Body of pancreas (tissue), 4 donors: ENCODE measurements at regions not wholly inside any gene's neighbourhood (a gene's known extent, or its start where the extent isn't known, plus 50 kb on each side); places are given as distances from the start of the nearest gene placed in this dataset.

Experiments
- ATAC-seq: fragments of 150-250 bp; one replicate; pipeline ENCODE4 v1.9.1; 2016
- DNase-seq, 4 donors: peaks; one replicate each; pipeline ENCODE4 v3.0.0-alpha.2; 2019
- H3K27ac ChIP-seq, 4 donors: fragments of 200-600 bp; sonication (generic); 1 replicate in 3 of 4; 2 replicates in 1 of 4; pipeline versions ENCODE4 v1.5.1 to v1.6.1; 2016 to 2019; ENCODE audit warnings: mild to moderate bottlenecking in 1 of 4, mixed read lengths in 1 of 4, moderate library complexity in 1 of 4
- H3K27me3 ChIP-seq, 2 donors: fragments of 200-600 bp; sonication (generic); one replicate each; pipeline ENCODE4 v1.6.0; 2016; ENCODE audit warnings: mild to moderate bottlenecking in 1 of 2
- H3K36me3 ChIP-seq, 2 donors: fragments of 200-600 bp; sonication (generic); replicated peaks in 1 of 2; 2 replicates each; pipeline ENCODE4 v1.5.1; 2016; ENCODE audit warnings: low read depth in 2 of 2; ENCODE audit not compliant: insufficient read depth in 1 of 2
- H3K4me1 ChIP-seq: fragments of 200-600 bp; sonication (generic); one replicate; pipeline ENCODE4 v1.6.0; 2016
- H3K4me3 ChIP-seq, 2 donors: fragments of 200-600 bp; sonication (generic); 1 replicate in 1 of 2; 2 replicates in 1 of 2; pipeline ENCODE4 v1.5.1; 2016 to 2019
- H3K9me3 ChIP-seq, 3 donors: fragments of 200-600 bp; sonication (generic); 1 replicate in 2 of 3; 2 replicates in 1 of 3; pipeline ENCODE4 v1.5.1; 2016
- POLR2A ChIP-seq, 3 donors: fragments of 450-650 bp; IDR thresholded peaks; one replicate each; pipeline ENCODE4 v1.6.1; 2016; ENCODE audit warnings: antibody characterized with exemption in 3 of 3, mild to moderate bottlenecking in 2 of 3
- WGBS, 2 donors: methylation state at CpG; one replicate each; pipeline ENCODE4 v1.1.5; 2017; 5-methylcytosine and 5-hydroxymethylcytosine counted together
- intact Hi-C: fragments of 100-400 bp; cut with DNase I; formaldehyde crosslinking; loops from one replicate; pipeline ENCODE4 v1.15.1; 2023
- TF ChIP-seq, protein P1 (sequence below), 7 experiments: fragments of 450-650 bp in 4 of 7; fragments of 200-600 bp in 3 of 7; sonication (generic) in 3 of 7; IDR thresholded peaks; one replicate each; pipeline ENCODE4 v1.5.1; 2016 to 2019; ENCODE audit warnings: antibody characterized with exemption in 7 of 7

DNA sequence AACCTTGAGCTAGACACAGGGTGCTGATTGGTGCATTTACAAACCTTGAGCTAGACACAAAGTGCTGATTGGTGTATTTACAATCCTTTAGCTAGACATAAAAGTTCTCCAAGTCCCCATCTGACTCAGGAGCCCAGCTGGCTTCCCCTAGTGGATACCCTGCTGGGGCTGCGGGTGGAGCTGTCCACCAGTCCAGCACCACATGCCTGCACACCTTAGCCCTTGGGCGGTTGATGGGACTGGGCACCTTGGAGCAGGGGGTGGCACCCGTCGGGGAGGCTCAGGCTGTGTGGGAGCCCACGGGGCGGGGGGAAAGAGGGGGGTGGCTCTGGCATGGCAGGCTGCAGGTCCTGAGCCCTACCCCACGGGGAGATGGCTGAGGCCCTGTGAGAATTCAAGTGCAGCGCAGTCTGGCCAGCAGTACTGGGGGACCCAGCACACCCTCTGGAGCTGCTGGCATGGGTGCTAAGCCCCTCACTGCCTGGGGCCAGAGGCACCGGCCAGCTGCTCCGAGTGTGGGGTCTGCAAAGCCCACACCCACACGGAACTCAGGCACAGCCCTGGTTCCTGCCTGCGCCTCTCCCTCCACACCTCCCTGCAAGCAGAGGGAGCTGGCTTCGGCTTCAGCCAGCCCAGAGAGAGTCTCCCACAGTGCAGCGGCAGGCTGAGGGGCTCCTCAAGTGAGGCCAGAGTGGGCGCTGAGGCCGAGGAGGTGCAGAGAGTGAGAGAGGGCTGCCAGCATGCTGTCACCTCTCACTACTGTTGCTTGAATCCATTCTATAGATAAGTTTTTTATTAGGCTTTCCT, 369.8 kb upstream of the SMIM30 start:
- intact Hi-C loops, result no loop called here
- Histone ChIP-seq H3K9me3 (no peaks in the 10 kb centered on the region), H3K27ac (no peak overlapping the region), H3K4me3 (no peak overlapping the region), H3K36me3 (no peaks in the 10 kb centered on the region), H3K4me1 (no peaks in the 10 kb centered on the region), H3K27me3 (no peaks in the 10 kb centered on the region)
- 83 to 92% methylated on average over 4 to 13 of the region's 16 CpGs for WGBS, 2 donors
- TF ChIP-seq POLR2A (IDR thresholded peaks at IDR 0.05), result no peak
- TF ChIP-seq, protein P1, sequence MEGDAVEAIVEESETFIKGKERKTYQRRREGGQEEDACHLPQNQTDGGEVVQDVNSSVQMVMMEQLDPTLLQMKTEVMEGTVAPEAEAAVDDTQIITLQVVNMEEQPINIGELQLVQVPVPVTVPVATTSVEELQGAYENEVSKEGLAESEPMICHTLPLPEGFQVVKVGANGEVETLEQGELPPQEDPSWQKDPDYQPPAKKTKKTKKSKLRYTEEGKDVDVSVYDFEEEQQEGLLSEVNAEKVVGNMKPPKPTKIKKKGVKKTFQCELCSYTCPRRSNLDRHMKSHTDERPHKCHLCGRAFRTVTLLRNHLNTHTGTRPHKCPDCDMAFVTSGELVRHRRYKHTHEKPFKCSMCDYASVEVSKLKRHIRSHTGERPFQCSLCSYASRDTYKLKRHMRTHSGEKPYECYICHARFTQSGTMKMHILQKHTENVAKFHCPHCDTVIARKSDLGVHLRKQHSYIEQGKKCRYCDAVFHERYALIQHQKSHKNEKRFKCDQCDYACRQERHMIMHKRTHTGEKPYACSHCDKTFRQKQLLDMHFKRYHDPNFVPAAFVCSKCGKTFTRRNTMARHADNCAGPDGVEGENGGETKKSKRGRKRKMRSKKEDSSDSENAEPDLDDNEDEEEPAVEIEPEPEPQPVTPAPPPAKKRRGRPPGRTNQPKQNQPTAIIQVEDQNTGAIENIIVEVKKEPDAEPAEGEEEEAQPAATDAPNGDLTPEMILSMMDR (IDR thresholded peaks at IDR 0.05), result no peak
- DNase-seq (no peak), ATAC-seq (no peak)

DNA sequence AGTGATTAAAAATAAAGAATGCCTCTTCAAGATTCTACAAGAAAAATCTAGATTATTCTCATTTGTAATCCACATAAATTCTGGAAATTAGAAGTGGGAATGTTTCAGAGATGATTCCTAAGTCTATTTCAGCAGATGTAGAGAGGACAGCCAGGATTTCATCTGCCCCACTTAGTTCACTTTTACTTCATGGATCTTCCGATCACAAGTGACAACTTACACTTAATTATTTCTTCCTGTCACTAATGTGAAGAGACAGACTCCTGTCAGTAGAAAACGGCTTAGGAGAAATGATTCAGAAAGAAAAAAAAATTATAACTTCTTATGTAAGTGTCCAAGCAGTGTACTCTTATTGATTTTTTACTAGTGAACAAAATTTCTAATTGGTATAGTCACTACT, 368.2 kb upstream of the SMIM30 start:
- 58 to 73% methylated on average over 2 of the region's 2 CpGs for WGBS, 2 donors
- ATAC-seq (no peak), DNase-seq (no peak)
- no peak for TF ChIP-seq POLR2A (IDR thresholded peaks at IDR 0.05)
- TF ChIP-seq, protein P1 (IDR thresholded peaks at IDR 0.05), result no peak
- no peaks in the 10 kb centered on the region for H3K36me3 ChIP-seq
- H3K4me3 ChIP-seq, result no peak overlapping the region
- intact Hi-C loops, result no loop called here
- H3K27ac ChIP-seq, result no peak overlapping the region
- no peaks in the 10 kb centered on the region for H3K27me3 ChIP-seq
- no peaks in the 10 kb centered on the region for H3K4me1 ChIP-seq
- H3K9me3 ChIP-seq, result no peaks in the 10 kb centered on the region

DNA sequence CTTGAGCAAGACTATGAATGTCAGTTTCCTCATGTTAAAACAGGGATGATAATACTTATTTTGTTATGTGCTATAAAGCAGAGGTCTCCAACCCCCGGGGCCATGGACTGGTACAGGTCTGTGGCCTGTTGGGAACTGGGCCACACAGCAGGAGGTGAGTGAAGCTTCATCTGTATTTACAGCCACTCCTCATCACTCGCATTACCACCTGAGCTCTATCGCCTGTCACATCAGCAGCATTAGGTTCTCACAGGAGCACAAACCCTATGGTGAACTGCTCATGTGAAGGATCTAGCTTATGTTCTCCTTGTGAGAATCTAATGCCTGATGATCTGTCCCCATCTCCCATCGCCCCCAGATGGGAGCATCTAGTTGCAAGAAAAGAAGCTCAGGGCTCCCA, 365.3 kb upstream of the SMIM30 start:
- DNase-seq (no peak), ATAC-seq (no peak)
- Histone ChIP-seq H3K9me3 (no peaks in the 10 kb centered on the region), H3K27me3 (no peaks in the 10 kb centered on the region), H3K36me3 (no peaks in the 10 kb centered on the region), H3K27ac (no peak overlapping the region), H3K4me1 (no peaks in the 10 kb centered on the region), H3K4me3 (no peak overlapping the region)
- WGBS, 2 donors, result 76 to 83% methylated on average over 4 of the region's 4 CpGs
- intact Hi-C loops, result no loop called here
- TF ChIP-seq, protein P1 (IDR thresholded peaks at IDR 0.05), result no peak
- TF ChIP-seq POLR2A (IDR thresholded peaks at IDR 0.05), result no peak

GRCh38 chr7:113480537-113480936, 362.2 kb upstream of the SMIM30 start:
- Histone ChIP-seq H3K9me3 (no peaks in the 10 kb centered on the region), H3K4me3 (no peak overlapping the region), H3K27ac (no peak overlapping the region), H3K27me3 (no peaks in the 10 kb centered on the region), H3K36me3 (no peaks in the 10 kb centered on the region), H3K4me1 (no peaks in the 10 kb centered on the region)
- 70 to 87% methylated on average over 3 of the region's 3 CpGs for WGBS, 2 donors
- intact Hi-C loops, result no loop called here
- no peak for TF ChIP-seq POLR2A (IDR thresholded peaks at IDR 0.05)
- TF ChIP-seq, protein P1 (IDR thresholded peaks at IDR 0.05), result no peak
- DNase-seq, result no peak
- ATAC-seq, result no peak
